ENCODE measurements at regions not wholly inside any gene's neighbourhood (a gene's known extent, or its start where the extent isn't known, plus 50 kb on each side); places are given as distances from the start of the nearest gene placed in this dataset.

DNA sequence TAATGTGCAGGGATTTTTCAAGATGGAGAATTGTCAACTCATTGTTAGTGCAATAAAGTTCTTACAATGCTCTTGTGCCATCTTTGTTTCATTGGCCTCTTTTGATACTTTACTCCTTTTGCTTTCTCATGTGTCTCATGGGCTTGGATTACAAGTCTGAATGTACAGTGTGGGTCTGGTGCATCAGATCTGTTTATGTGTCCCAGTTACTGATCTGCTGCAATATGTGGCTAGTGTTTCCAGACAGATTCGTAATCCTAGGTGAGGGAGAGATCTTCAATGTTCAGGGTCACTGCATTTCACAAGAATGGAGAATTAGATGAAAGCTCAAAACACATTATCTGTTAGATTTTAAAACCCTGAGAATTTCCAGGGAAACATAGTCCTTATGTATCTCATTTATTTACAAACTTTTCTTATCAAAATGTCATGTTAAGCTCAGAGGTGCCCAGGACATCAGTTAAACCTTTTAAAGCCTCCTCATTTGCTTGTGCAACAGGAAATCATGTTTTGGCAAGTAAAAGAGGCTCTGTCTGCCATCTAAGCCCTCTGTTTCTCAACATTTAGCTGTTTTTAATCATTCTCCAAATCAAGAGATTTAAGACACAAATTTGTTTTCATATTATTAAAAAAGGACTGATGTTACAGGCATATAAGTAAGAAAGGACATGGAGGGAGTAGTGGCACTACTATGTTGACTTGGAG, 108.1 kb downstream of the NUP35 start:
- TF ChIP-seq, protein P1, sequence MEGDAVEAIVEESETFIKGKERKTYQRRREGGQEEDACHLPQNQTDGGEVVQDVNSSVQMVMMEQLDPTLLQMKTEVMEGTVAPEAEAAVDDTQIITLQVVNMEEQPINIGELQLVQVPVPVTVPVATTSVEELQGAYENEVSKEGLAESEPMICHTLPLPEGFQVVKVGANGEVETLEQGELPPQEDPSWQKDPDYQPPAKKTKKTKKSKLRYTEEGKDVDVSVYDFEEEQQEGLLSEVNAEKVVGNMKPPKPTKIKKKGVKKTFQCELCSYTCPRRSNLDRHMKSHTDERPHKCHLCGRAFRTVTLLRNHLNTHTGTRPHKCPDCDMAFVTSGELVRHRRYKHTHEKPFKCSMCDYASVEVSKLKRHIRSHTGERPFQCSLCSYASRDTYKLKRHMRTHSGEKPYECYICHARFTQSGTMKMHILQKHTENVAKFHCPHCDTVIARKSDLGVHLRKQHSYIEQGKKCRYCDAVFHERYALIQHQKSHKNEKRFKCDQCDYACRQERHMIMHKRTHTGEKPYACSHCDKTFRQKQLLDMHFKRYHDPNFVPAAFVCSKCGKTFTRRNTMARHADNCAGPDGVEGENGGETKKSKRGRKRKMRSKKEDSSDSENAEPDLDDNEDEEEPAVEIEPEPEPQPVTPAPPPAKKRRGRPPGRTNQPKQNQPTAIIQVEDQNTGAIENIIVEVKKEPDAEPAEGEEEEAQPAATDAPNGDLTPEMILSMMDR (IDR thresholded peaks at IDR 0.05; ENCODE audit: extremely low read depth, low read depth, low read length) = no peak
- DNase-seq (ENCODE audit: insufficient read length, low spot score, missing footprints) = no peak
- H3K4me2 ChIP-seq (ENCODE audit: insufficient read depth, low read length) = no peak overlapping the region
- H3K27me3 ChIP-seq (ENCODE audit: insufficient read depth, low read length) = no peaks in the 10 kb centered on the region
- no peaks in the 10 kb centered on the region for H3K36me3 ChIP-seq (ENCODE audit: insufficient read depth, low read length)
- H2AFZ ChIP-seq (ENCODE audit: low read length) = no peak overlapping the region
- no peak overlapping the region for H3K4me3 ChIP-seq (ENCODE audit: insufficient read depth, low read length)
- H3K27ac ChIP-seq (ENCODE audit: low read depth, low read length) = no peak overlapping the region
- H3K9me3 ChIP-seq (ENCODE audit: low read depth, low read length) = no peaks in the 10 kb centered on the region
- H3K79me2 ChIP-seq (ENCODE audit: insufficient read depth, low read length) = no peaks in the 10 kb centered on the region
- H4K20me1 ChIP-seq (ENCODE audit: insufficient read depth, low read length) = no peaks in the 10 kb centered on the region
- peaks cover 4% of the 10 kb centered on the region for H3K4me1 ChIP-seq (ENCODE audit: insufficient read depth, low read length)

DNA sequence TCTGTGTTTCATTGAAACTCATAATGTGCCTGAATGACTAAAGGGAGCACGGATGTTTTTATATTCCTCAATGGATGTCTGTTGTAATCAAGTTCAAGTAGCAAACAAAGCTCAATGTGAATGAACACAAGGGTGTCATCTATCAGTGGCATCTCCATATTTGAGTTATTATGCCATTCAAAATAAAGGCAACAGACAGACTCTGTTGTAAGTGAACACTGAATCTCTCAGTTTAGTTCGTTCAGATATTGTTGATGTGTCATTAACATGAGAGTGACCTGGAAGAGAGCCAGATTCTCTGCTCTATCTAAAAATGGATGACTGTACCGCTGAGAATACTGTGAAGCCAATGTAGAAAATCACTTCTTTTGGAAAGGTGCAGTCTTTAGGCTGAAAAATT, 118.7 kb downstream of the NUP35 start:
- H4K20me1 ChIP-seq (ENCODE audit: insufficient read depth, low read length) = no peaks in the 10 kb centered on the region
- H3K27ac ChIP-seq (ENCODE audit: low read depth, low read length) = no peak overlapping the region
- H3K4me2 ChIP-seq (ENCODE audit: insufficient read depth, low read length) = no peak overlapping the region
- H2AFZ ChIP-seq (ENCODE audit: low read length) = no peak overlapping the region
- no peaks in the 10 kb centered on the region for H3K27me3 ChIP-seq (ENCODE audit: insufficient read depth, low read length)
- no peaks in the 10 kb centered on the region for H3K9me3 ChIP-seq (ENCODE audit: low read depth, low read length)
- no peak for DNase-seq (ENCODE audit: insufficient read length, low spot score, missing footprints)
- H3K79me2 ChIP-seq (ENCODE audit: insufficient read depth, low read length) = no peaks in the 10 kb centered on the region
- TF ChIP-seq, protein P1 (IDR thresholded peaks at IDR 0.05; ENCODE audit: extremely low read depth, low read depth, low read length) = no peak
- H3K4me1 ChIP-seq (ENCODE audit: insufficient read depth, low read length) = no peaks in the 10 kb centered on the region
- H3K36me3 ChIP-seq (ENCODE audit: insufficient read depth, low read length) = no peaks in the 10 kb centered on the region
- no peak overlapping the region for H3K4me3 ChIP-seq (ENCODE audit: insufficient read depth, low read length)

DNA sequence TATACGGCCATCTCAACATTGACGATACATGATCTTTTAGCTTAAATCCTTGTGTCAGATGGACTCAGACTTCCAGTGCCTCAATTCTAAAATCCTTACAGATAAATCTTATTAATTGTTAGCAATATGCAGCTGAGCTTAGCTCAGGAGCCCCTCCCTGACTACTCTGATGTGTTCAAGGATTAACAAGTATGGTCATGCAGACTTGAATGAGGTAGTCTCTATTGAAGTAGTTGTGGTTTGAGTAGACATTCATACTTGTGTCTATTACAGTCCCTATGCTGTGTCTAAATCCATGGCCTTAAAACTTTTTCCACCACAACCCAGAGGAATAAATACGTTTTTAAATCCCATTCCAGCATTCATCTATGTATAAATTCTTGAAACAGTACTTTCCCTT, 119.5 kb downstream of the NUP35 start:
- no peaks in the 10 kb centered on the region for H4K20me1 ChIP-seq (ENCODE audit: insufficient read depth, low read length)
- no peaks in the 10 kb centered on the region for H3K4me1 ChIP-seq (ENCODE audit: insufficient read depth, low read length)
- H3K4me2 ChIP-seq (ENCODE audit: insufficient read depth, low read length) = no peak overlapping the region
- no peak overlapping the region for H2AFZ ChIP-seq (ENCODE audit: low read length)
- H3K36me3 ChIP-seq (ENCODE audit: insufficient read depth, low read length) = no peaks in the 10 kb centered on the region
- TF ChIP-seq, protein P1 (IDR thresholded peaks at IDR 0.05; ENCODE audit: extremely low read depth, low read depth, low read length) = no peak
- H3K4me3 ChIP-seq (ENCODE audit: insufficient read depth, low read length) = no peak overlapping the region
- H3K27me3 ChIP-seq (ENCODE audit: insufficient read depth, low read length) = no peaks in the 10 kb centered on the region
- DNase-seq (ENCODE audit: insufficient read length, low spot score, missing footprints) = no peak
- H3K9me3 ChIP-seq (ENCODE audit: low read depth, low read length) = no peaks in the 10 kb centered on the region
- no peak overlapping the region for H3K27ac ChIP-seq (ENCODE audit: low read depth, low read length)
- no peaks in the 10 kb centered on the region for H3K79me2 ChIP-seq (ENCODE audit: insufficient read depth, low read length)

DNA sequence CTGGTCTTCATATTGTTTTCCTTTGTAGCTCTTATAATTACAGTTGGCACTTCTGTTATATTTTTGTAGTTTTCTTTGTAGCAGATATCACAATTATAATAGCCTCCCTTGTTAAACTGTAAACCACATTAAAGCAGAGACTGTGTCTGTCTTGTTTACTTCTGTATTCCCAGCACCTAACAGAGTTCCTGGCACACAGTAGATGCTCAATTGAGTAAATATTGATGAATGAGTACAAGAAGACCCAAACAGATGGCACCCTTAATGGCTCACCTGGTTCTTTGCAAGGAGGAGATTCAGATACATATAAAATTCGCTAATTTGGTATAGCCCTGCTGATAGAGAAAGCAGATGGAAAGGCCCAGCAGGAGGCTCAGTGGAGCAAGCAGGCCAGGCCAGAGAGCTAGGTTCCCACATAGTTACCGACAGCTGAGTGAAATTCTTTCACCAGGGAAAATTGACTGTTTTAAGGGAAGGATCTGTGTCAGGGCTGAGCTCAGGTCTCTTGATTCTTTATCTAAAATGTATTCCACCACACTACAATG, 120.1 kb downstream of the NUP35 start:
- Histone ChIP-seq H4K20me1 (ENCODE audit: insufficient read depth, low read length) (no peaks in the 10 kb centered on the region), H3K27ac (ENCODE audit: low read depth, low read length) (no peak overlapping the region), H3K79me2 (ENCODE audit: insufficient read depth, low read length) (no peaks in the 10 kb centered on the region), H3K27me3 (ENCODE audit: insufficient read depth, low read length) (no peaks in the 10 kb centered on the region), H3K36me3 (ENCODE audit: insufficient read depth, low read length) (no peaks in the 10 kb centered on the region), H3K4me2 (ENCODE audit: insufficient read depth, low read length) (no peak overlapping the region), H3K4me3 (ENCODE audit: insufficient read depth, low read length) (no peak overlapping the region), H3K4me1 (ENCODE audit: insufficient read depth, low read length) (no peaks in the 10 kb centered on the region), H3K9me3 (ENCODE audit: low read depth, low read length) (no peaks in the 10 kb centered on the region), H2AFZ (ENCODE audit: low read length) (no peak overlapping the region)
- no peak for DNase-seq (ENCODE audit: insufficient read length, low spot score, missing footprints)
- TF ChIP-seq, protein P1 (IDR thresholded peaks at IDR 0.05; ENCODE audit: extremely low read depth, low read depth, low read length) = no peak

All from osteoblast (primary cell).